ENCODE measurements at regions not wholly inside any gene's neighbourhood (a gene's known extent, or its start where the extent isn't known, plus 50 kb on each side); places are given as distances from the start of the nearest gene placed in this dataset.

DNA sequence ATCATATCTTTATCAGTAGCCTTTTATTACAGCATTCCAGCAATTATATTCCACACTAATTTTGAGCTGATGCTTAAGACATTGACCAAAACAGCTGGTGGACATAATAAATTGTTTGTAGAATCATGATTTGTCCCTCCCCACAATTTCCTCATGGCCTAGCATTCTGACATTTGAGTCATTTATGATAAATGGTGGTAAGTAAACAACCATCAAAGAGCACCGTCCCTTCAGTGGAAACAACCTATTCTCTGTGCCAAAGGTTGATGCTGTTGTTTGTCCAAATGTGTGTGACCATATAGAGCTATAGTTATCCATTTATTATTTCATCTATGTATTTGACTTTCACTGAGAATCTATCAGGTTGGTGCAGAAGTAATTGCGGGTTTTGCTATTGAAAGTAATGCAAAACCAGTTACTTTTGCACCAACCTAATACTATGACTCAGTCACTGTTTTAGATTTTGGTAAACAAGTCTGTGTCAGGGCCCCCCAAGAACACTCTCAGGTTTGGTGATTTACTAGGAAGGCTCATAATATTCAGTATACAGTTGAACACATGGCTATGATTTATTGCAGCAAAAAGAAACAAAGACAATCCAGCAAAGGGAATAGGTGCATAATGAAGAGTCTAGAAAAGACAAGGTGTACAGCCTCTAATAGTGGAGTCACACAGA is 608.7 kb upstream of the REG3G start (continued):
- TF ChIP-seq, protein P1, sequence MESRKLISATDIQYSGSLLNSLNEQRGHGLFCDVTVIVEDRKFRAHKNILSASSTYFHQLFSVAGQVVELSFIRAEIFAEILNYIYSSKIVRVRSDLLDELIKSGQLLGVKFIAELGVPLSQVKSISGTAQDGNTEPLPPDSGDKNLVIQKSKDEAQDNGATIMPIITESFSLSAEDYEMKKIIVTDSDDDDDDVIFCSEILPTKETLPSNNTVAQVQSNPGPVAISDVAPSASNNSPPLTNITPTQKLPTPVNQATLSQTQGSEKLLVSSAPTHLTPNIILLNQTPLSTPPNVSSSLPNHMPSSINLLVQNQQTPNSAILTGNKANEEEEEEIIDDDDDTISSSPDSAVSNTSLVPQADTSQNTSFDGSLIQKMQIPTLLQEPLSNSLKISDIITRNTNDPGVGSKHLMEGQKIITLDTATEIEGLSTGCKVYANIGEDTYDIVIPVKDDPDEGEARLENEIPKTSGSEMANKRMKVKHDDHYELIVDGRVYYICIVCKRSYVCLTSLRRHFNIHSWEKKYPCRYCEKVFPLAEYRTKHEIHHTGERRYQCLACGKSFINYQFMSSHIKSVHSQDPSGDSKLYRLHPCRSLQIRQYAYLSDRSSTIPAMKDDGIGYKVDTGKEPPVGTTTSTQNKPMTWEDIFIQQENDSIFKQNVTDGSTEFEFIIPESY (IDR thresholded peaks at IDR 0.05): no peak
- TF ChIP-seq, protein P2, sequence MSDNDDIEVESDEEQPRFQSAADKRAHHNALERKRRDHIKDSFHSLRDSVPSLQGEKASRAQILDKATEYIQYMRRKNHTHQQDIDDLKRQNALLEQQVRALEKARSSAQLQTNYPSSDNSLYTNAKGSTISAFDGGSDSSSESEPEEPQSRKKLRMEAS (IDR thresholded peaks at IDR 0.05): no peak
- no peak for TF ChIP-seq GABPA (IDR thresholded peaks at IDR 0.05 in 1 of 2, conservative IDR thresholded peaks at IDR 0.05 in 1 of 2)
- no peak for TF ChIP-seq FOXA2 (IDR thresholded peaks at IDR 0.05)
- TF ChIP-seq, protein P3, sequence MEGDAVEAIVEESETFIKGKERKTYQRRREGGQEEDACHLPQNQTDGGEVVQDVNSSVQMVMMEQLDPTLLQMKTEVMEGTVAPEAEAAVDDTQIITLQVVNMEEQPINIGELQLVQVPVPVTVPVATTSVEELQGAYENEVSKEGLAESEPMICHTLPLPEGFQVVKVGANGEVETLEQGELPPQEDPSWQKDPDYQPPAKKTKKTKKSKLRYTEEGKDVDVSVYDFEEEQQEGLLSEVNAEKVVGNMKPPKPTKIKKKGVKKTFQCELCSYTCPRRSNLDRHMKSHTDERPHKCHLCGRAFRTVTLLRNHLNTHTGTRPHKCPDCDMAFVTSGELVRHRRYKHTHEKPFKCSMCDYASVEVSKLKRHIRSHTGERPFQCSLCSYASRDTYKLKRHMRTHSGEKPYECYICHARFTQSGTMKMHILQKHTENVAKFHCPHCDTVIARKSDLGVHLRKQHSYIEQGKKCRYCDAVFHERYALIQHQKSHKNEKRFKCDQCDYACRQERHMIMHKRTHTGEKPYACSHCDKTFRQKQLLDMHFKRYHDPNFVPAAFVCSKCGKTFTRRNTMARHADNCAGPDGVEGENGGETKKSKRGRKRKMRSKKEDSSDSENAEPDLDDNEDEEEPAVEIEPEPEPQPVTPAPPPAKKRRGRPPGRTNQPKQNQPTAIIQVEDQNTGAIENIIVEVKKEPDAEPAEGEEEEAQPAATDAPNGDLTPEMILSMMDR (IDR thresholded peaks at IDR 0.05; ENCODE audit: low read depth, low read length, missing input control): no peak

DNA sequence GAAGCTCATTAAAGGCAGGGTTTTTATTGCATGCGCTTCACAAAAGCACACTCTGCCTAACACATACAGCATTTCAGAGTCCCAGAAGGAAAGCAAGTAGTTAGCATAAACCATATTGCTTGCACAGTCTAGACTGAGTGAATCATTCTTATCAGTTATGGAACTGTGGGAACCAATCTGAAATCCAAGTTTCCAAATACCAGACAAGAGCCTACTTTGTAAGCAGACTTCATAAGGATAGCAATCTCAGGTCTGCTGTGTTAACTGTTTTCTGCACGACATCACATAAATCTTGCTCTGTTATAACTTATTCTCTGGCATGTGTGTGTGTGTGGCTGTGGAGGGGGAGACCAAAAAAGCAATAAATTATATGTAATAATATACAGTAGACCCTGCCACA is 608.1 kb upstream of the REG3G start:
- TF ChIP-seq FOXA2 (IDR thresholded peaks at IDR 0.05) (no peak), HNF4A (conservative IDR thresholded peaks at IDR 0.05) (no peak), TAF1 (conservative IDR thresholded peaks at IDR 0.05) (no peak), FOXA1 (IDR thresholded peaks at IDR 0.05) (no peak), EGR1 (IDR thresholded peaks at IDR 0.05; ENCODE audit: low read depth in 2 of 2) (no peak), GABPA (IDR thresholded peaks at IDR 0.05 in 1 of 2, conservative IDR thresholded peaks at IDR 0.05 in 1 of 2) (no peak), HNF4G (IDR thresholded peaks at IDR 0.05) (no peak), NR2F2 (IDR thresholded peaks at IDR 0.05) (no peak), SP1 (IDR thresholded peaks at IDR 0.05) (no peak), JUND (IDR thresholded peaks at IDR 0.05) (no peak)
- TF ChIP-seq, protein P2 (IDR thresholded peaks at IDR 0.05): no peak
- TF ChIP-seq, protein P1 (IDR thresholded peaks at IDR 0.05): no peak
- Histone ChIP-seq H3K9ac (ENCODE audit: low read depth in 1 of 2, low read length in 2 of 2) (no peak overlapping the region), H3K4me1 (ENCODE audit: control insufficient read depth in 4 of 4, insufficient read depth in 4 of 4, low read length in 3 of 4) (no peaks in the 10 kb centered on the region), H3K27ac (ENCODE audit: low read depth in 1 of 2, low read length in 2 of 2) (no peak overlapping the region), H3K9me3 (ENCODE audit: control insufficient read depth in 4 of 4, low read length in 3 of 4) (no peaks in the 10 kb centered on the region), H3K4me3 (ENCODE audit: low read depth in 1 of 3, low read length in 3 of 3) (no peak overlapping the region), H3K36me3 (ENCODE audit: control insufficient read depth in 4 of 4, insufficient read depth in 3 of 4, low read depth in 1 of 4, low read length in 3 of 4) (no peaks in the 10 kb centered on the region), H3K27me3 (ENCODE audit: control insufficient read depth in 4 of 4, insufficient read depth in 4 of 4, low read length in 3 of 4) (peaks cover 0 to 6% (median 0%) of the 10 kb centered on the region in 4 donors)
- DNase-seq (ENCODE audit: low spot score): no peak
- WGBS: 68% methylated on average over 2 of the region's 2 CpGs

DNA sequence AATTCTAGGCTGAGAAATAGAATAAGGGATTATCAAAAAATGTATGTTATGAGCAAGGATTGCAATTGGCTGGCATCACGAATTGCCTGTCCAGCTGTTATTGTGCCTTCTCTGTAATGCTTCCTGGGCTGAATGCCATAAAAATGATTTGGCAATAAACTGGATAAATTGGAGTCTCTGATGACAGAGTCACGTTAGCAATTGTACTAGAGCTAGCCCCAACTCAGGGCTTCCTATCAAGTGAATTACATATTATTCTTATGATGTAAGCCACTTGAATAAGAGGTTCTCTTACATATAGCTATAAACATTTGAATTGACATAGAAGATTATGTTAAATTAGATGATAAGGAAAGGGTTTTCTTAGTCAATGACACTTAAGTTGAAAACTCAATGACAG is 607.5 kb upstream of the REG3G start:
- WGBS: 36% methylated on average over 2 of the region's 2 CpGs
- H3K4me1 ChIP-seq (ENCODE audit: control insufficient read depth in 4 of 4, insufficient read depth in 4 of 4, low read length in 3 of 4): no peaks in the 10 kb centered on the region
- no peak for TF ChIP-seq FOXA2 (IDR thresholded peaks at IDR 0.05)
- TF ChIP-seq, protein P4, sequence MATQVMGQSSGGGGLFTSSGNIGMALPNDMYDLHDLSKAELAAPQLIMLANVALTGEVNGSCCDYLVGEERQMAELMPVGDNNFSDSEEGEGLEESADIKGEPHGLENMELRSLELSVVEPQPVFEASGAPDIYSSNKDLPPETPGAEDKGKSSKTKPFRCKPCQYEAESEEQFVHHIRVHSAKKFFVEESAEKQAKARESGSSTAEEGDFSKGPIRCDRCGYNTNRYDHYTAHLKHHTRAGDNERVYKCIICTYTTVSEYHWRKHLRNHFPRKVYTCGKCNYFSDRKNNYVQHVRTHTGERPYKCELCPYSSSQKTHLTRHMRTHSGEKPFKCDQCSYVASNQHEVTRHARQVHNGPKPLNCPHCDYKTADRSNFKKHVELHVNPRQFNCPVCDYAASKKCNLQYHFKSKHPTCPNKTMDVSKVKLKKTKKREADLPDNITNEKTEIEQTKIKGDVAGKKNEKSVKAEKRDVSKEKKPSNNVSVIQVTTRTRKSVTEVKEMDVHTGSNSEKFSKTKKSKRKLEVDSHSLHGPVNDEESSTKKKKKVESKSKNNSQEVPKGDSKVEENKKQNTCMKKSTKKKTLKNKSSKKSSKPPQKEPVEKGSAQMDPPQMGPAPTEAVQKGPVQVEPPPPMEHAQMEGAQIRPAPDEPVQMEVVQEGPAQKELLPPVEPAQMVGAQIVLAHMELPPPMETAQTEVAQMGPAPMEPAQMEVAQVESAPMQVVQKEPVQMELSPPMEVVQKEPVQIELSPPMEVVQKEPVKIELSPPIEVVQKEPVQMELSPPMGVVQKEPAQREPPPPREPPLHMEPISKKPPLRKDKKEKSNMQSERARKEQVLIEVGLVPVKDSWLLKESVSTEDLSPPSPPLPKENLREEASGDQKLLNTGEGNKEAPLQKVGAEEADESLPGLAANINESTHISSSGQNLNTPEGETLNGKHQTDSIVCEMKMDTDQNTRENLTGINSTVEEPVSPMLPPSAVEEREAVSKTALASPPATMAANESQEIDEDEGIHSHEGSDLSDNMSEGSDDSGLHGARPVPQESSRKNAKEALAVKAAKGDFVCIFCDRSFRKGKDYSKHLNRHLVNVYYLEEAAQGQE (IDR thresholded peaks at IDR 0.05): no peak
- TF ChIP-seq FOXA1 (IDR thresholded peaks at IDR 0.05): no peak
- TF ChIP-seq, protein P1 (IDR thresholded peaks at IDR 0.05): no peak
- TF ChIP-seq, protein P5, sequence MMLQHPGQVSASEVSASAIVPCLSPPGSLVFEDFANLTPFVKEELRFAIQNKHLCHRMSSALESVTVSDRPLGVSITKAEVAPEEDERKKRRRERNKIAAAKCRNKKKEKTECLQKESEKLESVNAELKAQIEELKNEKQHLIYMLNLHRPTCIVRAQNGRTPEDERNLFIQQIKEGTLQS (IDR thresholded peaks at IDR 0.05): no peak
- no peak for TF ChIP-seq YY1 (IDR thresholded peaks at IDR 0.05)
- TF ChIP-seq HNF4G (IDR thresholded peaks at IDR 0.05): no peak
- no peak for TF ChIP-seq RAD21 (IDR thresholded peaks at IDR 0.05)
- TF ChIP-seq GABPA (IDR thresholded peaks at IDR 0.05 in 1 of 2, conservative IDR thresholded peaks at IDR 0.05 in 1 of 2): no peak

More for the DNA sequence above, 607.5 kb upstream of the REG3G start:
- Histone ChIP-seq H3K27ac (ENCODE audit: low read depth in 1 of 2, low read length in 2 of 2) (no peak overlapping the region), H3K36me3 (ENCODE audit: control insufficient read depth in 4 of 4, insufficient read depth in 3 of 4, low read depth in 1 of 4, low read length in 3 of 4) (no peaks in the 10 kb centered on the region), H3K9ac (ENCODE audit: low read depth in 1 of 2, low read length in 2 of 2) (no peak overlapping the region), H3K9me3 (ENCODE audit: control insufficient read depth in 4 of 4, low read length in 3 of 4) (no peaks in the 10 kb centered on the region), H3K27me3 (ENCODE audit: control insufficient read depth in 4 of 4, insufficient read depth in 4 of 4, low read length in 3 of 4) (peaks cover 0 to 6% (median 0%) of the 10 kb centered on the region in 4 donors), H3K4me3 (ENCODE audit: low read depth in 1 of 3, low read length in 3 of 3) (no peak overlapping the region)
- DNase-seq (ENCODE audit: low spot score): no peak
